ENCODE measurements at regions not wholly inside any gene's neighbourhood (a gene's known extent, or its start where the extent isn't known, plus 50 kb on each side); places are given as distances from the start of the nearest gene placed in this dataset.

DNA sequence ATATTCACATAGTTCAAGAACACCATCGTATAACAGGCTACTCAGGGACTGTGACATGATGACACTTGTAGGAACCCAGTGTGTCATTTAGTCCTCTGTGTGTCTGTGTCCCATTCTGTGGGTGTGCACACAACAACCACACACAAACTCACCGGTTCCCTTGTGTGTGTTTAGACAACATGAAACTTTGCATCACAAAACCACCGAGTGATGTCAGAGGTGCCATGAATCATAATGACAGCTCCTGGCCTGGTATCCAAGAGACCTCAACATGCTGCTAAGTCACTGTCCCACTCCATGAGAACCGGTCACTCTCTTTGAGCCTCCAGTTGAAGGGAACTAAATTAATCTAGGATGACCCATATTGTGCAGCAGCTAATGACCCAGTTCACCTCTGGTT, 421.3 kb downstream of the PREX1 start:
- no peak for DNase-seq (ENCODE audit: low spot score)
- CTCF ChIA-PET = no interaction called here

DNA sequence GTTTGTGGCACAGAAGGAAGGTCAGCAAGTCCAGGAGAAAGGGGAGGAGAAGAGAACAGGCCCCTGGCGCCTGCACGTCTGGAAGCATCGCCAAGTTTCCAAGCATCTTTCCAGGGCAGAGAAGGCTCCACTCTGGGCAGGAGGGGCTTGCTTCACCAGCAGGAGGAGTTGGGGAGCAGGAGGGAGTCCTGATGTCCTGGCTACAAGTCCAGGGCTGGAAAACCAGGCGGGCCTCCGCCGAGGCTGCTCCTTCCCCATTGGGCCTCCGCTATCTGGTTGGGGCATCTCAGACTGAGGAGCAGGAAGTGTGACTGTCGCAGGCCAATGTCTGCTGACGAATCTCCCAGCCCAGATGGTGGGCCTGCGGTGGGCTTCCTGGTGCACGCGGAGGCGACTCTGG, 421.9 kb downstream of the PREX1 start:
- CTCF ChIA-PET = no interaction called here
- no peak for DNase-seq (ENCODE audit: low spot score)
- H3K9me3 ChIP-seq (ENCODE audit: low read depth, low read length, poor library complexity, severe bottlenecking) = no peaks in the 10 kb centered on the region

More for the DNA sequence above, 421.3 kb downstream of the PREX1 start:
- POLR2A ChIA-PET (ENCODE audit: low non-redundant PET) = no interaction called here
- TF ChIP-seq EZH2 (IDR thresholded peaks at IDR 0.05; ENCODE audit: borderline replicate concordance, low read depth, low read length, poor library complexity, severe bottlenecking) = no peak
- TF ChIP-seq, protein P1, sequence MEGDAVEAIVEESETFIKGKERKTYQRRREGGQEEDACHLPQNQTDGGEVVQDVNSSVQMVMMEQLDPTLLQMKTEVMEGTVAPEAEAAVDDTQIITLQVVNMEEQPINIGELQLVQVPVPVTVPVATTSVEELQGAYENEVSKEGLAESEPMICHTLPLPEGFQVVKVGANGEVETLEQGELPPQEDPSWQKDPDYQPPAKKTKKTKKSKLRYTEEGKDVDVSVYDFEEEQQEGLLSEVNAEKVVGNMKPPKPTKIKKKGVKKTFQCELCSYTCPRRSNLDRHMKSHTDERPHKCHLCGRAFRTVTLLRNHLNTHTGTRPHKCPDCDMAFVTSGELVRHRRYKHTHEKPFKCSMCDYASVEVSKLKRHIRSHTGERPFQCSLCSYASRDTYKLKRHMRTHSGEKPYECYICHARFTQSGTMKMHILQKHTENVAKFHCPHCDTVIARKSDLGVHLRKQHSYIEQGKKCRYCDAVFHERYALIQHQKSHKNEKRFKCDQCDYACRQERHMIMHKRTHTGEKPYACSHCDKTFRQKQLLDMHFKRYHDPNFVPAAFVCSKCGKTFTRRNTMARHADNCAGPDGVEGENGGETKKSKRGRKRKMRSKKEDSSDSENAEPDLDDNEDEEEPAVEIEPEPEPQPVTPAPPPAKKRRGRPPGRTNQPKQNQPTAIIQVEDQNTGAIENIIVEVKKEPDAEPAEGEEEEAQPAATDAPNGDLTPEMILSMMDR (conservative IDR thresholded peaks at IDR 0.05; ENCODE audit: low read depth, low read length) = no peak
- intact Hi-C loops (cut with micrococcal nuclease; ENCODE audit: unreplicated experiment) = no loop called here
- Histone ChIP-seq H3K27me3 (replicated peaks; ENCODE audit: insufficient read depth, low read depth, low read length, poor library complexity) (peaks cover 8% of the 10 kb centered on the region), H3K4me3 (ENCODE audit: low read depth, low read length, poor library complexity, severe bottlenecking) (no peak overlapping the region), H3K27ac (ENCODE audit: low read depth, low read length, poor library complexity, severe bottlenecking) (no peak overlapping the region), H3K4me1 (ENCODE audit: insufficient read depth, low read length, poor library complexity, severe bottlenecking) (no peaks in the 10 kb centered on the region), H3K9me3 (ENCODE audit: low read depth, low read length, poor library complexity, severe bottlenecking) (no peaks in the 10 kb centered on the region), H3K36me3 (ENCODE audit: insufficient read depth, low read length, poor library complexity, severe bottlenecking) (no peaks in the 10 kb centered on the region)
- BruUV-seq (replicated peaks) = no TSS peak

DNA sequence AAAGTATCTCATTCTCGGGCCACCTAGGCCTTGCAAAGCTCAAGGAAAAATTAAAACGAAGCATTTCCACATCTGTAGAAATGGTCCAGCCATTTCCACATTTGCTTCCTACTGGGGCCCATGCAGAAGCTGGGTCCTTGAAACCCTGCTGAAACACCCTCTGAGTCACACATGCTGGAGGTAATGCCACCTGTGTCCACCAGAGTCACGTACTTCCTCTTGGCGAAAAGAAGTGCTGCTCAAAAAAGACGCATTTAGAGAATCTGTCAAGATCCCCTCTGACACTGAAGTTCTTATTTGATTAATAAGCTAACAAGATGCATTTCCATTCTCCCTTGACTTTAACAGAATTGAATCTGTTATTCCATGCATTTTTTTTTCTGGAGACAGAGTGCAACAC, 423.2 kb downstream of the PREX1 start:
- ChIA-PET POLR2A (ENCODE audit: low non-redundant PET) (no interaction called here), CTCF (interaction anchor here (0.6 kb wide), 1 partner anchor 216 kb away, joined by 3 read pairs; no protein-coding TSS in a partner anchor)

More for the DNA sequence above, 421.9 kb downstream of the PREX1 start:
- no TSS peak for BruUV-seq (replicated peaks)
- intact Hi-C loops (cut with micrococcal nuclease; ENCODE audit: unreplicated experiment) = no loop called here
- TF ChIP-seq EZH2 (IDR thresholded peaks at IDR 0.05; ENCODE audit: borderline replicate concordance, low read depth, low read length, poor library complexity, severe bottlenecking) = no peak
- TF ChIP-seq, protein P1 (conservative IDR thresholded peaks at IDR 0.05; ENCODE audit: low read depth, low read length) = no peak
- H3K4me3 ChIP-seq (ENCODE audit: low read depth, low read length, poor library complexity, severe bottlenecking) = no peak overlapping the region
- H3K36me3 ChIP-seq (ENCODE audit: insufficient read depth, low read length, poor library complexity, severe bottlenecking) = no peaks in the 10 kb centered on the region
- no peak overlapping the region for H3K27ac ChIP-seq (ENCODE audit: low read depth, low read length, poor library complexity, severe bottlenecking)
- peaks cover 14% of the 10 kb centered on the region for H3K27me3 ChIP-seq (replicated peaks; ENCODE audit: insufficient read depth, low read depth, low read length, poor library complexity)
- no peaks in the 10 kb centered on the region for H3K4me1 ChIP-seq (ENCODE audit: insufficient read depth, low read length, poor library complexity, severe bottlenecking)
- POLR2A ChIA-PET (ENCODE audit: low non-redundant PET) = no interaction called here

More for the DNA sequence above, 423.2 kb downstream of the PREX1 start:
- H3K27ac ChIP-seq (ENCODE audit: low read depth, low read length, poor library complexity, severe bottlenecking) = no peak overlapping the region
- TF ChIP-seq EZH2 (IDR thresholded peaks at IDR 0.05; ENCODE audit: borderline replicate concordance, low read depth, low read length, poor library complexity, severe bottlenecking) = no peak
- TF ChIP-seq, protein P1 (conservative IDR thresholded peaks at IDR 0.05; ENCODE audit: low read depth, low read length) = 0 out of 2 replicates have a peak, but pooled peaks have one; percentile 13
- no peaks in the 10 kb centered on the region for H3K36me3 ChIP-seq (ENCODE audit: insufficient read depth, low read length, poor library complexity, severe bottlenecking)
- no peaks in the 10 kb centered on the region for H3K4me1 ChIP-seq (ENCODE audit: insufficient read depth, low read length, poor library complexity, severe bottlenecking)
- no peaks in the 10 kb centered on the region for H3K9me3 ChIP-seq (ENCODE audit: low read depth, low read length, poor library complexity, severe bottlenecking)
- peaks cover 14% of the 10 kb centered on the region for H3K27me3 ChIP-seq (replicated peaks; ENCODE audit: insufficient read depth, low read depth, low read length, poor library complexity)
- no peak for DNase-seq (ENCODE audit: low spot score)
- no TSS peak for BruUV-seq (replicated peaks)
- intact Hi-C loops (cut with micrococcal nuclease; ENCODE audit: unreplicated experiment) = no loop called here
- no peak overlapping the region for H3K4me3 ChIP-seq (ENCODE audit: low read depth, low read length, poor library complexity, severe bottlenecking)

Data from A673 (cell line).